ENCODE measurements at regions not wholly inside any gene's neighbourhood (a gene's known extent, or its start where the extent isn't known, plus 50 kb on each side); places are given as distances from the start of the nearest gene placed in this dataset.
"Not testable (repeated sequence)": the region's sequence is repeated elsewhere in the genome, so short reads cannot be mapped to it uniquely, and the experiment has no call there.

DNA sequence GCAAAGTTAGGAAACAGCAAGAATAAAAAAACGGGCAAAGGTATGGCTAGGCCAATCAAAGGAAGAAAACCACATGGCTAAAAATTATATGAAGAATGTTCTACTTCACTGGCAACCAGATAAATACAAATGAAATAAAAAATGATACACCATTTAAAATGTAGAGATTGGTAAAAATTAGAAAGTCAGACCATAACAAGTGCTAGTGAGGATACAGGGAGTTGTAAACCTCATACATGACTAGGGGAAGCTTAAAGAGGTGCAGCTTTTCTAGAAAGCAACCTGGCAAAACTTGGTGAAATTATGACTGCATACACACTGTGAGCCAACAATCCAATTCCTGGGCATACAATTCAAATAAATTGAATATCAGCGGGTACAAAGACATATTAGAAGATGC lies 119.0 kb upstream of the LIFR start:
- H3K4me3 ChIP-seq = no peak overlapping the region
- ATAC-seq = no peak
- no peaks in the 10 kb centered on the region for H3K27me3 ChIP-seq
- no peaks in the 10 kb centered on the region for H3K9me3 ChIP-seq
- no peak for TF ChIP-seq CTCF (IDR thresholded peaks at IDR 0.05)
- H3K4me1 ChIP-seq = no peaks in the 10 kb centered on the region
- WGBS, 2 donors = 93 to 95% methylated on average over 2 of the region's 2 CpGs
- no peaks in the 10 kb centered on the region for H3K36me3 ChIP-seq
- no peak overlapping the region for H3K27ac ChIP-seq
- no peak for DNase-seq
- intact Hi-C loops (cut with DNase I) = no loop called here
- no peak for FAIRE-seq

GRCh38 chr5:38677636-38678035 lies 121.2 kb upstream of the LIFR start:
- Histone ChIP-seq H3K27me3 (no peaks in the 10 kb centered on the region), H3K4me3 (no peak overlapping the region), H3K4me1 (no peaks in the 10 kb centered on the region), H3K27ac (no peak overlapping the region), H3K9me3 (no peaks in the 10 kb centered on the region), H3K36me3 (no peaks in the 10 kb centered on the region)
- DNase-seq = no peak
- no peak for FAIRE-seq
- intact Hi-C loops (cut with DNase I) = no loop called here
- no peak for ATAC-seq
- WGBS, 2 donors = 42 to 46% methylated on average over 2 of the region's 2 CpGs
- TF ChIP-seq CTCF (IDR thresholded peaks at IDR 0.05) = no peak

- no peak for DNase-seq
- no peak for TF ChIP-seq CTCF (IDR thresholded peaks at IDR 0.05)
Observed at GRCh38 chr5:38678076-38678475, 121.6 kb upstream of the LIFR start.

DNA sequence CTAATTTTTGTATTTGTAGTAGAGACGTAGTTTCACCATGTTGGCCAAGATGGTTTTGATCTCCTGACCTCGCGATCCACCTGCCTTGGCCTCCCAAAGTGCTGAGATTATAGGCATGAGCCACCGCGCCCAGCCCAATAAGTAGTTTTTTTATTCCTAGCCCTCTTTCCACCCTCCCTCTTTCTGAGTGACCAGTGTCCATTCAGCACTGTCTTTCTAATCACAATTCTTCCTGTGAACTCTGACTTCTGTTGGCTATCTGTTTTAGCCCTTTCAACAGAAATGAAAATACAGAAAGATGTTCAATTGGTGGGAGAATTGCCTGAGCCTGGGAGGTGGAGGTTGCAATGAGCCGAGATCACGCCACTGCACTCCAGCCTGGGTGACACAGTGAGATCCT lies 122.3 kb upstream of the LIFR start:
- H3K27me3 ChIP-seq; H3K27ac ChIP-seq; H3K36me3 ChIP-seq; H3K4me3 ChIP-seq; FAIRE-seq; H3K4me1 ChIP-seq; ATAC-seq; intact Hi-C loops (cut with DNase I); DNase-seq; H3K9me3 ChIP-seq: not testable (repeated sequence)
- WGBS, 2 donors = 83 to 90% methylated on average over 7 of the region's 7 CpGs

More at GRCh38 chr5:38678076-38678475, 121.6 kb upstream of the LIFR start:
- H3K4me3 ChIP-seq = no peak overlapping the region
- WGBS, 2 donors = 79 to 92% methylated on average over 1 of the region's 1 CpG
- no peak for ATAC-seq
- no peaks in the 10 kb centered on the region for H3K9me3 ChIP-seq
- no peaks in the 10 kb centered on the region for H3K4me1 ChIP-seq
- no peaks in the 10 kb centered on the region for H3K36me3 ChIP-seq
- H3K27me3 ChIP-seq = no peaks in the 10 kb centered on the region
- no peak overlapping the region for H3K27ac ChIP-seq
- intact Hi-C loops (cut with DNase I) = no loop called here
- no peak for FAIRE-seq

GRCh38 chr5:38680094-38680825 lies 123.8 kb upstream of the LIFR start:
- 84 to 85% methylated on average over 5 of the region's 5 CpGs for WGBS, 2 donors
- H3K27ac ChIP-seq = no peak overlapping the region
- intact Hi-C loops (cut with DNase I) = no loop called here
- no peaks in the 10 kb centered on the region for H3K36me3 ChIP-seq
- ATAC-seq (no peak), DNase-seq (no peak), FAIRE-seq (no peak)
- H3K9me3 ChIP-seq = no peaks in the 10 kb centered on the region
- H3K4me3 ChIP-seq = no peak overlapping the region
- no peaks in the 10 kb centered on the region for H3K27me3 ChIP-seq
- TF ChIP-seq CTCF (IDR thresholded peaks at IDR 0.05) = no peak
- H3K4me1 ChIP-seq = no peaks in the 10 kb centered on the region

All from pancreas (tissue), 10 donors.